Peyer's patch (tissue), 4 donors: ENCODE measurements at regions not wholly inside any gene's neighbourhood (a gene's known extent, or its start where the extent isn't known, plus 50 kb on each side); places are given as distances from the start of the nearest gene placed in this dataset.

ENCODE experiments used
- DNase-seq, 3 donors: peaks; one replicate each; pipeline ENCODE4 v3.0.0-alpha.2; 2017 to 2019
- H3K27ac ChIP-seq, 4 donors: fragments of 200-600 bp; sonication (generic); one replicate each; pipeline ENCODE4 v1.5.1; 2016 to 2019
- H3K27me3 ChIP-seq, 2 donors: fragments of 200-600 bp; sonication (generic); one replicate each; pipeline ENCODE4 v1.5.1; 2019
- H3K36me3 ChIP-seq, 3 donors: fragments of 200-600 bp; sonication (generic); one replicate each; pipeline ENCODE4 v1.5.1; 2016 to 2019
- H3K4me1 ChIP-seq, 4 donors: fragments of 200-600 bp; sonication (generic); one replicate each; pipeline ENCODE4 v1.5.1; 2016 to 2019
- H3K4me3 ChIP-seq, 4 donors: fragments of 200-600 bp; sonication (generic); 1 replicate in 3 of 4; 2 replicates in 1 of 4; pipeline ENCODE4 v1.5.1; 2016 to 2019; ENCODE audit warnings: mild to moderate bottlenecking in 1 of 4
- H3K9me3 ChIP-seq, 4 donors: fragments of 200-600 bp; sonication (generic); one replicate each; pipeline ENCODE4 v1.5.1; 2016 to 2019; ENCODE audit warnings: mild to moderate bottlenecking in 1 of 4
- CTCF ChIP-seq, 6 experiments: fragments of 450-650 bp in 4 of 6; fragments of 200-600 bp in 2 of 6; sonication (generic) in 1 of 6; IDR thresholded peaks; one replicate each; pipeline ENCODE4 v1.5.1; 2017 to 2019; ENCODE audit warnings: antibody characterized with exemption in 6 of 6, mild to moderate bottlenecking in 3 of 6, moderate library complexity in 1 of 6
- POLR2A ChIP-seq, 2 donors: fragments of 450-650 bp; IDR thresholded peaks; one replicate each; pipeline ENCODE4 v1.5.1; 2017; ENCODE audit warnings: antibody characterized with exemption in 2 of 2, mild to moderate bottlenecking in 2 of 2, moderate library complexity in 2 of 2

GRCh38 chr12:61798778-61799177 is 461.4 kb upstream of the USP15 start:
- TF ChIP-seq POLR2A (IDR thresholded peaks at IDR 0.05) (no peak), CTCF (IDR thresholded peaks at IDR 0.05) (no peak)
- no peaks in the 10 kb centered on the region for H3K36me3 ChIP-seq
- H3K27me3 ChIP-seq: no peaks in the 10 kb centered on the region
- H3K27ac ChIP-seq: no peak overlapping the region
- H3K4me3 ChIP-seq: no peak overlapping the region
- no peak for DNase-seq
- H3K9me3 ChIP-seq: no peaks in the 10 kb centered on the region
- H3K4me1 ChIP-seq: no peaks in the 10 kb centered on the region

GRCh38 chr12:61804301-61804700 is 455.9 kb upstream of the USP15 start:
- no peak overlapping the region for H3K4me3 ChIP-seq
- no peaks in the 10 kb centered on the region for H3K4me1 ChIP-seq
- H3K36me3 ChIP-seq: no peaks in the 10 kb centered on the region
- TF ChIP-seq POLR2A (IDR thresholded peaks at IDR 0.05) (no peak), CTCF (IDR thresholded peaks at IDR 0.05) (no peak)
- H3K27ac ChIP-seq: no peak overlapping the region
- DNase-seq: no peak
- no peaks in the 10 kb centered on the region for H3K9me3 ChIP-seq
- no peaks in the 10 kb centered on the region for H3K27me3 ChIP-seq

DNA sequence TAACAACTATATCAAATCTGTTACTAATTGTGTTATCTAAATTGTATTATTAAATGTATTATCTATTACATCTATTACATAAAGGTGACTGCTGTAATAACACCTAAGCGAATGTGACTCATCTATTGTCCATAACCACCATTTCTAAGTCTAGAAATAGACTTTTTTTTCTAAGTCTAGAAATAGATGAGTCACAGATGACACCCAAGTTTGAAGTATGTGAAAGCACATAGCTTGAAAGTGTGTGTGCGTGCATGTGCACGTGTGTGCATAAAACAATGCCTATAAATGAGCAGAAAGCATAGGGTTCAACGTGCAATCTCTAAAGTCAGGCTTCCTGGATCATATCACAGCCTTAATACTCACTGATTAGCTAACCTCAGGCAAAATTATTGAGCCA is 451.3 kb upstream of the USP15 start:
- TF ChIP-seq CTCF (IDR thresholded peaks at IDR 0.05): no peak
- TF ChIP-seq POLR2A (IDR thresholded peaks at IDR 0.05): no peak
- no peaks in the 10 kb centered on the region for H3K27me3 ChIP-seq
- no peak overlapping the region for H3K4me3 ChIP-seq
- H3K36me3 ChIP-seq: no peaks in the 10 kb centered on the region
- H3K4me1 ChIP-seq: no peaks in the 10 kb centered on the region
- no peaks in the 10 kb centered on the region for H3K9me3 ChIP-seq
- no peak for DNase-seq
- H3K27ac ChIP-seq: no peak overlapping the region

GRCh38 chr12:61810486-61810885 is 449.7 kb upstream of the USP15 start:
- H3K27me3 ChIP-seq: no peaks in the 10 kb centered on the region
- H3K36me3 ChIP-seq: no peaks in the 10 kb centered on the region
- no peak for DNase-seq
- H3K27ac ChIP-seq: no peak overlapping the region
- H3K9me3 ChIP-seq: no peaks in the 10 kb centered on the region
- TF ChIP-seq CTCF (IDR thresholded peaks at IDR 0.05): no peak
- TF ChIP-seq POLR2A (IDR thresholded peaks at IDR 0.05): no peak
- H3K4me1 ChIP-seq: no peaks in the 10 kb centered on the region
- no peak overlapping the region for H3K4me3 ChIP-seq

DNA sequence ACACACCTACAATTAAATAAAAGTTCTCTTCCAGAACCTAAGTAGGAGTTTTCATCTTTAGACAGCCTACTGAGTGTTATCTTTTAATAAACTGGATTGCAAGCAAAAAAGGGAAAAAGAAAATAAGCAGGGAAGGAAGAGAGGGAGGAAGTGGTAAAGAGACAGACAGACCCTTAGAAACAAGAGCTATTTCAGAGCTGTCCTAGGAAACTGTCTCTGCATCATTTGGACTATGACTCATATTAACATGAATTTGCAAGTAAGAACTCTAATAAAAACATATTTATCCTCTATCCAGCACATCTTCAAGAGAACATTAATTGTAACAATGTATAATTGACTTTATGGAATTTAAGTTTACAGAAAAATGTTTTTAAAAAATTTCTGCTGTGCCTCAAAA is 438.8 kb upstream of the USP15 start:
- H3K9me3 ChIP-seq: no peaks in the 10 kb centered on the region
- no peak overlapping the region for H3K27ac ChIP-seq
- no peaks in the 10 kb centered on the region for H3K36me3 ChIP-seq
- TF ChIP-seq POLR2A (IDR thresholded peaks at IDR 0.05) (no peak), CTCF (IDR thresholded peaks at IDR 0.05) (no peak)
- H3K4me3 ChIP-seq: no peak overlapping the region
- H3K4me1 ChIP-seq: no peaks in the 10 kb centered on the region
- no peaks in the 10 kb centered on the region for H3K27me3 ChIP-seq
- no peak for DNase-seq

DNA sequence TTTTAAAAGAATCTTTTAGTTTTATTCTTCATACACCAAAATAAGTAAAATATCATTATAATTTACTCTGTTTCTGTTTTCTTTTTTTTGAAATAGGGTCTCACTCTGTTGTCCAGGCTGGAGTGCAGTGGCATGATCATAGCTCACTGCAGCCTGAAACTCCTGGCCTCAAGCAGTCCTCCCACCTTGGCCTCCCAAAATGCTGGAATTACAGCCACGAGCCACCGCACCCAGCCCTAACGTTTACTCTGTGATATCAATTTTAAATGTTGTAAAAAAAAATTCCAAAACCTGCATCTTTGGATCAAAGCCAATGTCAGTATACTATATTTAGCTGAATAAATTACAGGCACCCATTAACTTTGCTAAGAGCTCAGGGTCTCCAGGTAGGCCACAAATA is 437.1 kb upstream of the USP15 start:
- DNase-seq: no peak
- H3K4me3 ChIP-seq: no peak overlapping the region
- no peak overlapping the region for H3K27ac ChIP-seq
- no peaks in the 10 kb centered on the region for H3K36me3 ChIP-seq
- TF ChIP-seq POLR2A (IDR thresholded peaks at IDR 0.05): no peak
- no peak for TF ChIP-seq CTCF (IDR thresholded peaks at IDR 0.05)
- H3K9me3 ChIP-seq: no peaks in the 10 kb centered on the region
- H3K4me1 ChIP-seq: no peaks in the 10 kb centered on the region
- no peaks in the 10 kb centered on the region for H3K27me3 ChIP-seq
